H7 (cell line): ENCODE measurements at regions not wholly inside any gene's neighbourhood (a gene's known extent, or its start where the extent isn't known, plus 50 kb on each side); places are given as distances from the start of the nearest gene placed in this dataset.

Experiments
- DNase-seq: peaks from one replicate; pipeline ENCODE4 v3.0.0; 2012
- H3K27me3 ChIP-seq: 2 replicates; pipeline ENCODE4 v1.6.0; 2011; ENCODE audit warnings: mild to moderate bottlenecking, low read length; ENCODE audit not compliant: control insufficient read depth, insufficient read depth
- H3K36me3 ChIP-seq: replicated peaks from 2 replicates; pipeline ENCODE4 v1.5.1; 2011; ENCODE audit warnings: low read length; ENCODE audit not compliant: control insufficient read depth, insufficient read depth
- H3K4me3 ChIP-seq: 2 replicates; pipeline ENCODE4 v1.5.1; 2011; ENCODE audit warnings: low read depth, mild to moderate bottlenecking, control low read depth, low read length, moderate library complexity; ENCODE audit not compliant: insufficient read depth

DNA sequence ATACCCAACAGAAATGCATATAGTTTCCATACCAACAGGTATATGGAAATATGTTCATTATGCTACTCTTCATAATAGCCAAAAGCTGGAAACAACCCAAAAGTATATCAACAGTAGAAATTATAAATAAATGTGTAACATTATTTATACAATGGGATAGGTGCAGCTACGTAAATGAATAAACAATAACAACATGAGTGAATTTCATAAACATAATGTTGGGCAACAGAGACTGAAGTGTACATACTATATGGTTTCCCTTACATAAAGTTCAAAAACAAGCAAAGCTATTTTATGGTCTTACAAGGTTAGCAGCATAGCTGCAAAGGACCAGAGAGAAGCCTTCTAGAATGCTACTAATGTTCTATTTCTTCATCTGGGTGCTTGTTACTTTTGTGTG, 305.0 kb downstream of the INSC start:
- Histone ChIP-seq H3K36me3 (no peaks in the 10 kb centered on the region), H3K4me3 (no peak overlapping the region), H3K27me3 (no peaks in the 10 kb centered on the region)
- DNase-seq, result no peak

DNA sequence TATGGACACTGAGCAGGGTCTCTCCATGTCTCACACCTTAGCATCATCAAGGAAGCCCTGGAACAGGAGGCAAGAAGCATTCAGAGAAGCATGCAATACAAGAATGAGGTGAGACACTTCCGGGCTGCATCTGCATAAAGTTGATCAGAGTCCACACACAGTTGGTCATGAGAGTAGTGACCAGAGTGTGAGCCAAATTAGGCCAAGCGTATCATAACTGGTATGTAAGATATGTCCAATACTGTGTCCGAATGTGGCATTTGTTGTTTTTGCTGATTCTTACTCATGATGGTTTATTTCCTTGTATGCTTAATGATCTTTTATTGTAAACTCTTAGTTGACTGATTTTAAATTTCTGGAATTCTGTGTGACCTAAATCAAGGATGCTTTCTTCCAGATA, 315.7 kb downstream of the INSC start:
- no peaks in the 10 kb centered on the region for H3K36me3 ChIP-seq
- no peaks in the 10 kb centered on the region for H3K27me3 ChIP-seq
- DNase-seq, result no peak
- H3K4me3 ChIP-seq, result no peak overlapping the region

DNA sequence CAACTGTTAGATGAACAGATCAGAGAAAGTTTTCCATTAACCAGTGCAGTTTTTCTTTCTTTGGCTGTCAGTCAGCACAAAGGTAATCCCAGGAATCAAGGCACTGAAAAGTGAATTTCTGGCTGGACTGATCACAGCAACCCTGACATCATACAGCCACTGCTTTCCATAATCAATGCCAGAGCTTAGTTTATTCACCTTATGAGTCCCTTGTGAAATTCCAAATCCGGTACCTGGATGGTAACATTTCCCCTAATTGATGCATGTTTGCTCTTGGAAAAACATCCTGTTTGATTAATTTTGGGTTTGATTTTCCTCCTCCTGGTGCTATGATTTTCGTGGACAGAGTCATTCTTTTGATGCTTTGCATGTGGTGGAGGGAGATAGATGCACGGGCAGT, 319.8 kb downstream of the INSC start:
- Histone ChIP-seq H3K27me3 (no peaks in the 10 kb centered on the region), H3K36me3 (no peaks in the 10 kb centered on the region), H3K4me3 (no peak overlapping the region)
- no peak for DNase-seq

DNA sequence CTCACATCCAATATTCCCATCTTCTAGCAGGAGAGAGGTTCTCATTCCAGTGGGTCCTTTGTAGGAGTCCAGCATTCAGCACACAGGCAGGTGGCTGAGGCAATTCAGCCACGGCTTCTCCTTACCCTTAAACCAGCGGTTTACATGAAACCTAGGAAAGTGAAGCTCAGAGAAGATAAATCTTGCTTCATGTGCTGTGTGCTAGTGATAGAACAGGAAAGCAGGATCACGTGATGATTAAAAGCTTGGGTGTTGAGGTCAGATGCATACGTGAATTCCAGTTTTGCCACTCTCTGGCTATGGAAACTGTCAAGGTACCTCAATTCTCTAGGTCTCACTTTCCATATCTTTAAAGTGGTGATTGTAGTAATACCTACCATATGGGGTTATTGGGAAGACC, 331.6 kb downstream of the INSC start:
- H3K36me3 ChIP-seq, result no peaks in the 10 kb centered on the region
- DNase-seq, result no peak
- H3K4me3 ChIP-seq, result no peak overlapping the region
- H3K27me3 ChIP-seq, result no peaks in the 10 kb centered on the region

DNA sequence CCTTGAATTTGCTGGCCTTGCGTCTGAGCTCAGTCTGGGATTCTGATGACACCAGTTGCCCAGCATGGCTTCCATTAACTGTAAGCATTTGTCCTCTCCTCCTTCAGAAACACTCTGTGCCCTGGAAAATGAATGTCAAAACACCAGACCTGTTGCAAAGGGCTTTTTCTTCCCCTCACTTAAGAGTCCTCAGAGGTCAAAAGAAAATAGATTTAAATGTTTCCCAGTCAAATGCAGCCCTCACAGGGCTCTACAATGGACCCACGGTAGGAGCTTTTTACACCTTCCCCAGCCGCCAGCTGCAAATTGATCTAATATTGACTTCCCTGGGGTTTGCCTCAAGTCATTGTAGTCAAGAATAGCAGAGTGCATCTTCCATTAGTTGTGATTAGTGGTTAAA, 332.2 kb downstream of the INSC start:
- H3K27me3 ChIP-seq, result no peaks in the 10 kb centered on the region
- H3K36me3 ChIP-seq, result no peaks in the 10 kb centered on the region
- no peak overlapping the region for H3K4me3 ChIP-seq
- no peak for DNase-seq

DNA sequence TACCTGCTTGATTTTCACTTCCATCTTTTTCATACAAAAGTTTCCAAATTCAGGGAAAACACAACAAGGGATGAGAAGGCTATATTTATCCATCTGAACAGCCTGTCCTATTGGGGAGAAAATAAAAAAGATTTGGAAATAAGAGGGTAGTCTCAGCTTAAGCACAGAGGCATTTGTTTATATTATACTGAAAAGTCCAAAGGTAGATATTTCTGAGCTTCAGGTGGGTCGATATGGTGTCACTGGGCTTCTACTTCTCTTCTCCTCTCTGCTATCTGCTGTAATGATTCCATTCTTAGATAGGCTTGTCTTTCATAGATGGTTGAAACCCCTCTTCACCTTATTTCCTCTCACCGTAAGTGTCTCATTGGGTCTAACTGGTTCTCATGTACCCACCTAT, 337.0 kb downstream of the INSC start:
- Histone ChIP-seq H3K27me3 (no peaks in the 10 kb centered on the region), H3K36me3 (no peaks in the 10 kb centered on the region), H3K4me3 (no peak overlapping the region)
- DNase-seq, result no peak

DNA sequence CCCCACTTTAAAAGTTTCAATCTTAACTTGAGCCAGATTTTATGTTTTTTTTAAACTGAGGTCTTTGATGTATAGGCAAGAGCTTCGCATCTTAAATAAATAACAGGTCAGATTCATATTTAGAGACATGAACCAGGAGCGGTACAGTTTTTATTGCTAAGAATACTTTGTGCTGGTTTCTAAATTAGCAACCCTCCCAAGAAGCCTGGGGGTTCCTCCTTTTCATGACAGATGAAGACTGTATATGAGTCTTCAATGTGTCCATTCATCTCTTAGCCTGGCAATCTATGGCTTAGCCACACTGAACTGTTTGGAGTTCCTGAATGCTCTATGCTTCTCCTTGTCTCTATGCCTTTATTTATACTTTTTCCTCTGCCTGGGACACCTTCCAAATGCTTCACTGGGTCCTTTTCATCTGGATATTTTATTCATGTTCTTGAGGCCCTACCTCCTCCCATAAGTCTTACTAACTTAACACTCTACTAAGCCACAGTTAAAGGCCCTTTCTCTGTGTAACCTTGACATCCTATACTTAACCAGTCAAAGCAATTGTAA, 338.6 kb downstream of the INSC start:
- no peaks in the 10 kb centered on the region for H3K27me3 ChIP-seq
- H3K4me3 ChIP-seq, result no peak overlapping the region
- no peak for DNase-seq
- H3K36me3 ChIP-seq, result no peaks in the 10 kb centered on the region

DNA sequence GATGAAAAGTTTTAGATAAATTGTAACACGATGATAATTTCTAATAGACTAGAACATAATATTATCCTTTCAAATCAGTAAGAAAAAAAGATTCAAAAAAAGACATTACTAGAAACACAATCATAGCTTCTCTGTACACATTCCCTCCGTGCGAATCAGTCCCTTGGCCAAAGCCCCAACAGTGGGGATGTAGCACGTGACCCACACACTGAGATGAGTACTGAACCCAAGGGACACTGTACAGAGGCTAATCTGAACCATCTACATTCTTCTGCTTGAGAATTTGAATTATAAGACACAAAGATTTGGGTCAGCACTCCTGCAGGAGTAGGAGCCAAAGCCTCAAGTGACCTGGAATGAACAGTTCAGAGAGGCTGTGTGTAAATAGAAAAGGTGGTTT, 353.7 kb downstream of the INSC start:
- H3K27me3 ChIP-seq, result no peaks in the 10 kb centered on the region; the same call in 1 of the 2 replicates
- H3K36me3 ChIP-seq, result no peaks in the 10 kb centered on the region
- H3K4me3 ChIP-seq, result no peak overlapping the region
- DNase-seq, result no peak

DNA sequence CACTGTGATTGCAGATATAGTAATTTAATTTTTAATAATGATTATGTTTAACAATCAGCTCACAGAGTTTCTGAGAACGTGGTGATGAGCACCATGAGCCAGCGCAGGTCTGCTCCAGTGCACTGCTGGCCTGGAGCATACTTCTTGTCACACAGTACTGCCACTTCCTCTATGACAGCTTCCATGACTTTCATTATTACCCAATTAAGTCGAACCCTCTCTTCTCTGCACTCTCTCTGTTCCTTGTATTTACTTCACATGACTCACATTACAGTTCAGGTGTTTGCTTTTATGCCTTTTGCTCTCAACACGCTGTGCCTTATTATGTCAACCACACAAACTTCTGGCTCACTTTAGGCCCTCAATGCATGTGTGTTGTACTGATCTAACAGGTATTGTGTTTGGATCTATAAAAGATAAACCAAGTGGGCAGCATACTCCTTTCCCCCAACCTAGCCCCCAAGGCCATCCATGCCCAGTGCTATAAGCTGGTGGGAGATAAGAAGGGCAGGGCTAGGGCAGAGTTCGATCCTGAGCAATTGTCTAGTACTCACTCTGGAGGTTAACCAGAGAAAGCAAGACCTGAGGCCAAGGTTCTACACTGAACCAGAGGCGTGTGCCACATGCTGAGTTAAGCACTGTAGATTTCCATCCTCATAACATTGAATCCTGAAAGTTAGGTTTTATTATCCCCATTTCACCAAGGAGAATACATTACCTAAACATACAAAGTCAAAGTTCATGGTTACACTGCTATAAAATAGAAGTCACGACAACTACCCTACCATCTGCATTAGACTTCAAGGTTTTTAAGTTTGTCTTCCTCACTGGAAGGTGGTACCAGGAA, 356.5 kb downstream of the INSC start:
- Histone ChIP-seq H3K4me3 (no peak overlapping the region), H3K36me3 (no peaks in the 10 kb centered on the region), H3K27me3 (no peaks in the 10 kb centered on the region; the same call in 1 of the 2 replicates)
- no peak for DNase-seq

DNA sequence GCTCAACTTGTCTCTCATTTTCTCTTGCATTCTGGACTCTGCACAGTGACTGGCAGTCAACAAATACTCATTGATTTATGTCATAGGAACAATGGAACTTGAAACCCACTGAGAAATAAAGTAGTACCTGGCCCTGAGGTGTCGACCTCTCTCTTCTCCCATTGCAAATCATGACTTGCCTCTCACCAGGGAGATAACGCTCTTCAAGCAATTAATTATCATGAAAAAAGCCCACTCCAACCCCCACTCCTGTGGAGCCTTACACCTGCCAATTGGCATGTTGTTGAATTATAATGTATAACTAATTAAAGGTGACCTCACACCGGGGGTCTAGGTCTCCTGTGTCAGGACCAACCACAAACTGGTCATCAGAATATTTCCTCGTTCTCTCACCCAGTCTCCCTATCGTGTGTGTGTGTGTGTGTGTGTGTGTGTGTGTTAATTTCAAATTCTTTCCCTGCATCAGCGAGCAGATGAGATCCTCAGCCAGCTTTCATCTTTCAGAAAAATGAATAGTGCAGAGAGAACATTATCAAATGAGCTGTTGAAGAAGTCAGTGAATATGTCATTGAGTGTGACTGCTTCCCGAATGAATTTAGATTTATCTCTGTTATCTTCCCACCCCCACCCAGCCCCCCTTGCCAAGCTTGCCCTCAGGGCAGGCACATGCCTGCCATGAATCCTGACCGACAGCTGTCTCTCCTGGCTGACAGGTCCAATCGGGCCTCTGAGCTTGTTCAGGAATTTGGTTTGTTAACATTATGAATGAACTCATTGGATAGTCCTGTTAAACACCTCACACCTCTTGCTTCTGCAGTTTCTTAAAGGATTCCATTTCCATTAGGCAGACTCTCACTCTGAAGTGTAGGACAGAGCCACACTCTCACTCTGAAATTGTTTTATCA, 357.4 kb downstream of the INSC start:
- Histone ChIP-seq H3K27me3 (no peaks in the 10 kb centered on the region), H3K4me3 (no peak overlapping the region), H3K36me3 (no peaks in the 10 kb centered on the region)
- peak; percentile 19 for DNase-seq

DNA sequence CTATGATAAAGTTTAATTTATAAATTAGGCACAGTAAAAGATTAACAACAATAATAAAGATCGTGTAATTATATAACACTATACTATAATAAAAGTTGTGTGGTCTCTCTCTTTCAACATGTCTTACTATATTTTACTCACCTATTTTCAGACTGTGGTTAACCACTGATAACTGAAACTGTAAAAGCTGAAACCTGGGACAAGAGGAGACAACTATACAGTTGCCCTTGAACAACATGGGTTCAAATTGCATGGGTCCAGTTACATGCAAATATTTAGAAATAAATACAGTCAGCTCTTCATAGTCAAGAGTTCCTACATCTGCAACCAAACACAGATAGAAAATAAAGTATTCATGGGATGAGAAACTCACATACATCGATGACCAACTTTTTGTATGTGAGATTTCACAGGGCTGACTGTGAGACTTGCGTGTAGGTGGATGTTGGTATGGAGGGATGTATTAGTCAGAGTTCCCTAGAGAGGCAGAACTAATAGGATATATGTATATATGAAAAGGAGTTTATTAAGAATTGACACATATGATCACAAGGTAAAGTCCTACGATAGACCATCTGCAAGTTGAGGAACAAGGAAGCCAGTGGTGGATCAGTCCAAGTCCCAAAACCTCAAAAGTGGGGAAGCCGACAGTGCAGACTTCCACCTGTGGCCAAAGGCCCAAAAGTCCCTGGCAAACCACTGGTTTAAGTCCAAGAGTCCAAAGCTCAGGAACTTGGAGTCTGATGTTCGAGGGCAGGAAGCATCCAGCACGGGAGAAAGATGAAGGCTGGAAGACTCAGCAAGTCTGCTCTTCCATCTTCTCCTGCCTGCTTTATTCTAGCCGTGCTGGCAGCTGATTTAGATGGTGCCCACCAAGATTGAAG, 359.5 kb downstream of the INSC start:
- Histone ChIP-seq H3K36me3 (no peaks in the 10 kb centered on the region), H3K27me3 (no peaks in the 10 kb centered on the region), H3K4me3 (no peak overlapping the region)
- no peak for DNase-seq

DNA sequence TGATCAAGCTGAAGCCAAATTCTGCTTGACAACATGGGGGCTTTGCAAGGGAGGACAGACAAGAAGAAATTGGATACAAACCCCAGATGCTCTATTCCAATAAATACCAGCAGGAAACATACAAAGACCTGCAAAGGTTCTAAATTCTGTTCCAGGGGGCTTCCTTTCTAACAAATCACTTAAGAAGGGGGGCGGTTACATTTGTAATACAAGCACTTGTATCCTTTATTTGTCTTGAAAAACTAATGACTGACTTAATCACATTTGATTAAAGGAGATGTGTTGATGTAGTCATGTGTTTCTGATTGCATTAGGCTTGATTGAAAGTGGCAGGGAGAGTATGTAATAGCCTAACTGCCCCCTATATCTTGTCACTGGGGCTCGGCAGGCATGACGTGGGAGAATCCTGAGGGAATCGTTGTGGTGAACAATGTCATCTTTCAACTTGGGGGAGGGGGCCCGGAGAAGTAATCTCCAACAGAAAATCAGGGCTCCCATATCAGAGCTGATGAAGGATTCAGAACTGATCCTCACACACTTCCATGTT, 361.7 kb downstream of the INSC start:
- Histone ChIP-seq H3K27me3 (no peaks in the 10 kb centered on the region), H3K4me3 (no peak overlapping the region), H3K36me3 (no peaks in the 10 kb centered on the region)
- no peak for DNase-seq

DNA sequence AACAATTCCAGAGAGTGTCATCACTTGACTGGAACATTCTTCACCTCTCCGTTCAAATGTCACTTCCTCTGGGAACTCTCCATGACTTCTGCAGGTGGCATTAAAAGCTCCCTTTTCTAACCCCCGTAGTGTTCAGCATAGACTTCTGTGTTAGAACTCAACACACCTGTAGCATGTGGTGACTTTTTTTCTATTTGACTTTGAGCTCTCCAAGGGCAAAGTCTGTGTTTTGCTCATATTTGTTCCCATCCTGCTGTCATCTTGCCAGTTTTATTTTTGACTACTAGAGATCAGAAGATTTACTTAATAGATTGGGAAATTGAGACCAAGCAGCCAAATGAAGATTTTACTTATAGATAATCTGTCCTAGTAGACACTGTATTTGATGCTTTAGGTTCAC, 367.1 kb downstream of the INSC start:
- no peak overlapping the region for H3K4me3 ChIP-seq
- no peaks in the 10 kb centered on the region for H3K36me3 ChIP-seq
- no peaks in the 10 kb centered on the region; the same call in 1 of the 2 replicates for H3K27me3 ChIP-seq
- no peak for DNase-seq

DNA sequence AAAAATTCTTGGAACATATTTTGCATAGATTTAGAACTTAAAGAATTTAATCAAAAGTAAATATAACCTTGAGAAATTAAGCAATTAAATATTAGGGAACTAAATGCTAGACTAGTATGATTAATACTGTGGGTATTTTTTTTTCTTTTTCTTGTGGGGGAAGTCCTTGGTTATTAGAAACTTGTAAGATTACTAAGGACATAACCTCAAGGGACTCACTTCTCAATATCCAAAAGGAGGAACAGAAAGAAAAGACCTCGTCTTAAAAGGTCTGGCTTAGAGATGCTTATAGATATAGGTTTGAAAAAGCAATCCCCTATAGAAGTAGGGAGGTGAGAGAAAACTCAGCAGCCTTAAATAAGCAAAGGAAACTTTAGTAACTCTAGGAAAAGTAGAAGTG, 368.5 kb downstream of the INSC start:
- DNase-seq, result no peak
- no peaks in the 10 kb centered on the region for H3K36me3 ChIP-seq

More for the DNA sequence above, 368.5 kb downstream of the INSC start:
- no peak overlapping the region for H3K4me3 ChIP-seq
- no peaks in the 10 kb centered on the region; the same call in 1 of the 2 replicates for H3K27me3 ChIP-seq
